Skeletal muscle satellite cell (primary cell): ENCODE measurements at regions not wholly inside any gene's neighbourhood (a gene's known extent, or its start where the extent isn't known, plus 50 kb on each side); places are given as distances from the start of the nearest gene placed in this dataset.
A peak's percentile ranks its signal among the peaks of the same experiment; 100 is the strongest.

ENCODE experiments used
- H3K27me3 ChIP-seq: 2 replicates; pipeline ENCODE4 v1.7.0; 2013; ENCODE audit warnings: low read length; ENCODE audit not compliant: control insufficient read depth, insufficient read depth
- H3K36me3 ChIP-seq: 2 replicates; pipeline ENCODE4 v1.7.0; 2013; ENCODE audit warnings: mild to moderate bottlenecking, control low read depth, low read length; ENCODE audit not compliant: insufficient read depth
- H3K4me1 ChIP-seq: 2 replicates; pipeline ENCODE4 v1.7.0; 2013; ENCODE audit warnings: low read length; ENCODE audit not compliant: control insufficient read depth, insufficient read depth
- H3K4me2 ChIP-seq: 2 replicates; pipeline ENCODE4 v1.7.0; 2013; ENCODE audit warnings: mild to moderate bottlenecking, low read length
- H3K4me3 ChIP-seq: 2 replicates; pipeline ENCODE4 v1.7.0; 2013; ENCODE audit warnings: low read length
- H3K9ac ChIP-seq: 2 replicates; pipeline ENCODE4 v1.7.0; 2013; ENCODE audit warnings: mild to moderate bottlenecking, low read depth, low read length, moderate library complexity
- H3K9me3 ChIP-seq: replicated peaks from 2 replicates; pipeline ENCODE4 v1.7.0; 2013; ENCODE audit warnings: mild to moderate bottlenecking, control low read depth, low read length

DNA sequence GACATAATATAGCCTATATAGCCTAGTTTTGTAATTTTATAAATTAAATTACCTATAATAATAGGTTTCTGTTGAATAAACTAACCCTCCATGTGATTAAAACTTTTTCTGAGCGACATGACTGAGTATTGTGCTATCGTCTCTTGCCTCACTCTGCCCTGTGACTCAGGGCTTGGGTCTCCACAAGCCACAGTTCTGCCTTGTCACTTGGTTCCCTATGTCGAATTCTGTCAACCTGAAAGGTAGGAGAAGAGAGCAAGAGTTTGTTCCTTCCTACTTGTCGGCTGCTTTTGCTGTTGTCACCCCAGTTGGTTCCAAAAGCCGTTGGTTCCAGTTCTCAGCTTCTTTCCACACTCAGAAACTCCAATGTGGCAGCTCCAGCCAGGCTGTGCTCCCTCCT is 285.9 kb downstream of the PSAT1 start:
- H3K9ac ChIP-seq, result no peak overlapping the region
- no peaks in the 10 kb centered on the region for H3K27me3 ChIP-seq
- H3K36me3 ChIP-seq, result no peaks in the 10 kb centered on the region
- H3K4me1 ChIP-seq, result no peaks in the 10 kb centered on the region
- no peak overlapping the region for H3K4me2 ChIP-seq
- H3K4me3 ChIP-seq, result no peak overlapping the region
- no peaks in the 10 kb centered on the region for H3K9me3 ChIP-seq

DNA sequence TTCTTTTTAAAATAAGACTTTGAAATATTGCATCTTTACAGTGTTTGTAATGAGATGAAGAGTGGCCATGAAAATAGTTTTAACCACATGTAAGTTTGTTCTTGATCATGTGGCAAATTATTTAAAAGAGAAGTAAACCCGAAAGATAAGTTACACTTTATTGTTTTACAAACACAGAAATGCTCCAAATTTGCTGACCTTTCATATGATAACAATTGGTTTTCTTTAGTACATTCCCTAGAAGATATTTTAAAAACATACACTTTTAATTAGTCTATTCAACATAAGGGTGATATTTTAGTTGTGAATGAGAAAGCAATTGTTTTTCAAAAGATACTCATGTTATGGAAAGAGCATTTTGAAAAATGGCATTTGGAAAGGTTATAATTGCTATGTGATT is 287.7 kb downstream of the PSAT1 start:
- Histone ChIP-seq H3K4me1 (peaks cover 1% of the 10 kb centered on the region), H3K27me3 (no peaks in the 10 kb centered on the region), H3K4me2 (no peak overlapping the region), H3K4me3 (no peak overlapping the region), H3K36me3 (no peaks in the 10 kb centered on the region), H3K9ac (no peak overlapping the region), H3K9me3 (peaks cover 1% of the 10 kb centered on the region)

DNA sequence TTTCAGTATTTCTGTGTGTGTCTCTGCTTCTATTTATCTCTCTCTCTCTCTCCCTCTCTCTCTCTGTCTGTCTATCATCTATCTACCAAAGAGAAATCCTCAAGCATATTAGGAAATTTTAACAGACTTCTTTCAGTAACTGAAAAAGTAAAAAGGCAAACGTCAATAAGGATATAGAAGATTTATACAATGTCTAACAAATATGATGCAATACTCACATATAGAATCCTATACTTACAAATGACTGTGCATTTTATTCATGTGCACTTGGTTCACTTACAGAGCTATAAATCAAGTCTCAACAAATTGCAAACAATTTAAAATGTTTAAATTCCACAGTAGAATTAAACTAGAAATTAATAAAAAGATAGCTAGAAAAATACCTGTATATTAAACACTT is 289.0 kb downstream of the PSAT1 start:
- H3K9me3 ChIP-seq, result peaks cover 4% of the 10 kb centered on the region

DNA sequence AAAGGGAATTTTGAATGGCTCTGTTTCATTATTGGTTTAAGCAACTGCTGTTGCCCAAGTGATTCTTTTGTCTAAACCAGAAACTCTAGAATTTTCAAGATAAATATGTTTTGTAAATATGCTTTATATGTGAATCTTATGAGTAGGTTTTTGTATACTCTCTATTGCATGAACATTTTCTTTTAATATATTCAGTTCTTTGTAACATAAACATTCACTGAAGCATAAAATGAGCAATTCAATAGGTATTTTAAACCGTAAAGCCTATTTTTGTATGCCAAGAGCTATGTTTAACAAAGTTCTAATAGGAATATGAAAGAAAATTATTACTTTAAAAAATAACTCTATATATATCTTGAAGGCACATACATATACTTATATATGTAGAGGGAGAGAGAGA is 293.1 kb downstream of the PSAT1 start:
- H3K4me3 ChIP-seq, result no peak overlapping the region
- H3K4me1 ChIP-seq, result peaks cover 44% of the 10 kb centered on the region
- H3K36me3 ChIP-seq, result no peaks in the 10 kb centered on the region
- H3K4me2 ChIP-seq, result no peak overlapping the region
- H3K27me3 ChIP-seq, result no peaks in the 10 kb centered on the region
- no peak overlapping the region for H3K9ac ChIP-seq
- H3K9me3 ChIP-seq, result peaks cover 4% of the 10 kb centered on the region

More for the DNA sequence above, 289.0 kb downstream of the PSAT1 start:
- H3K36me3 ChIP-seq, result no peaks in the 10 kb centered on the region
- H3K4me3 ChIP-seq, result no peak overlapping the region
- no peak overlapping the region for H3K9ac ChIP-seq
- H3K4me1 ChIP-seq, result peaks cover 13% of the 10 kb centered on the region
- no peaks in the 10 kb centered on the region for H3K27me3 ChIP-seq
- H3K4me2 ChIP-seq, result no peak overlapping the region

DNA sequence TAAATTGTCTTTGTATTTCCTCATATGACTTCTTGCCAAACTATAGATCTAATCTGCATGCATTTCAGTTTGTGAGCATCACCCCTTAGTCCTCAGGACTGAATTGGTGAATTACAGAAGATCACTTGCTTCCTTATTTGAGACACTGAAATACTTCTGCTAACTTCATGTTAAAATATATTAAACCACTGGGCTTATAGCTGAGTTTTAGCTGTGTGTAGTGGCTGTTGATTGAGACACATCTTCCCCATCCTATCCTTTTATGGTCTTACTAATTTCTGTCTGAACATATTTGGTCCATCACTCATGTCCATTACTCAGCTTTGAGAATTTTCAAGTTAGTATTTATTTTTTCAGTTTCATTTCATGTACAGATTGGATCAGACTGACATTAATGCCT is 295.9 kb downstream of the PSAT1 start:
- H3K9me3 ChIP-seq, result peaks cover 4% of the 10 kb centered on the region
- peak overlapping the region; percentile 52 for H3K4me2 ChIP-seq
- H3K4me1 ChIP-seq, result peaks cover 61% of the 10 kb centered on the region
- H3K27me3 ChIP-seq, result no peaks in the 10 kb centered on the region
- peak overlapping the region; percentile 54 for H3K9ac ChIP-seq
- H3K36me3 ChIP-seq, result no peaks in the 10 kb centered on the region
- H3K4me3 ChIP-seq, result no peak overlapping the region

DNA sequence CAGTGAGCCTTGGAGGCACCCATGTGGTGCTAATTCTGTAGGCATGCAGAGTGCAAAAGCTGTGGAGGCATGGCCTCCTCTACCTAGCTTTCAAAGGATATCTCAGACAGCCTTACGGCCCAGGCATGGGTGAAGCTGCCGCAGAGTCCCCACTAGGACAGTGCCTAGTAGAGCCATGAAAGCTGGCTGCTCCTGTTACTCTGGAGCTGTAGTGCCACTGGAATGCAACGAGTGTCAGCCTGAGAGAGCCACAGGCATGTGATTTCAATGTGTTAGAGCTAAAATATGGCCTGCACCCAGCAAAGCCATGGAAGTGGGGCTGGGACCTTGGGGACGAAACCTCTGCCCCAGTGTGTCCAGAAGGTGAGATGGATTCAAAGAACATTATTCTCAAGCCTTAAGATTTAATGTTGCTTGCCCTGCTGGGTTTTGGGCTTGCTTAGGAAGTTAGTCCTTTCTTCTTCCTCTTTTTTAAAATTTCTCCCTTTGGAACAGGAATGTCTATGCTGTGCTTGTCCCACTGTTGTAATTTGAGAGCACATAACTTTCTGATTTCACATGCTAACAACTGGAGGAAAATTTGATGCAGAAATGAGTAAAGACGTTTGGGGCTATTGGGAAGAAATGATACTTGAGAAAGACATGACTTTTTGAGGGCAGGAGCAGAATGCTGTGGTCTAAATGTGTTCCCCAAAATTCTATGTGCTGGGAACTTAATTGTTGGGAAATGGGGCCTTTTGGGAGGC is 298.4 kb downstream of the PSAT1 start:
- H3K36me3 ChIP-seq, result no peaks in the 10 kb centered on the region
- no peak overlapping the region for H3K4me3 ChIP-seq
- no peaks in the 10 kb centered on the region for H3K27me3 ChIP-seq
- no peak overlapping the region for H3K4me2 ChIP-seq
- H3K4me1 ChIP-seq, result peaks cover 52% of the 10 kb centered on the region
- H3K9ac ChIP-seq, result no peak overlapping the region
- no peaks in the 10 kb centered on the region for H3K9me3 ChIP-seq

DNA sequence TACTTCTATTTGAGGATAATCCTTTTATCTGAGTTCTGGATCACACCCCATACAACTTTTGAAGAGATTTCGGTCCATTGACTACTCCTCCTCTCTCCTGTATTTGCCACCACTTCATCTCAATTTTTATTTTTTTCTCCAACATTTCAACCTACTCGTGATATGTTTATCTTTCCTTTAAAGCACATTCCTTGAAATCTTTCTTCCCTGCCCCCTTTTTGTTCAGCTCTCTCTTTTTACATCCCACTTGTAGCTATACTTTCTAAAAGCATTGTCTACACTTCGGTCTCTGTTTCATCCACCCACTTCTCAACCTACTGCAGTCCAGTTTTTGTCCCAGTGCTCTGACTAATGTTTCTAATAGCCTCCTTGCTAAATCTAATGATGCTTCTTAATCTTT is 299.4 kb downstream of the PSAT1 start:
- Histone ChIP-seq H3K27me3 (no peaks in the 10 kb centered on the region), H3K9me3 (no peaks in the 10 kb centered on the region), H3K4me1 (peaks cover 43% of the 10 kb centered on the region), H3K36me3 (no peaks in the 10 kb centered on the region), H3K9ac (no peak overlapping the region), H3K4me3 (no peak overlapping the region), H3K4me2 (no peak overlapping the region)

DNA sequence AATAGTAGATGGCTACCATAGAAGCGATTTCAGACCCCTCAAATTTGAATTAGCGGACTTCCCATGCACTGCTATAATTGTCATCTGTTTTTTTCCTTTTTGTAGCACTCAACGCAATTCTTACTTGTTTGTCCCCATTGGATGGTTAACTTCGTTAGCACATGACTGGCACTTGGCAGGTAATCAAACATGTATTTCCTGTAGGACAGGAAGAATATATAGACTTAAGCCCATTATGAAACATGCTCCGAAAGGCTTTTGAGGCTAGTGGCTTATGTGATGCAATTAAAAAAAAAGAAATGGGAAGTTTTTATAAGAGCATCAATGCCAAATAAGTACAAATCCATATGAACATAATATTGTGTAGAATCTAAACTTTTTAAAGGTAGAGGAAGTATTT is 301.2 kb downstream of the PSAT1 start:
- H3K36me3 ChIP-seq, result no peaks in the 10 kb centered on the region
- H3K4me1 ChIP-seq, result peaks cover 36% of the 10 kb centered on the region
- H3K9ac ChIP-seq, result no peak overlapping the region
- H3K4me2 ChIP-seq, result no peak overlapping the region
- H3K9me3 ChIP-seq, result no peaks in the 10 kb centered on the region
- H3K4me3 ChIP-seq, result no peak overlapping the region
- H3K27me3 ChIP-seq, result no peaks in the 10 kb centered on the region

DNA sequence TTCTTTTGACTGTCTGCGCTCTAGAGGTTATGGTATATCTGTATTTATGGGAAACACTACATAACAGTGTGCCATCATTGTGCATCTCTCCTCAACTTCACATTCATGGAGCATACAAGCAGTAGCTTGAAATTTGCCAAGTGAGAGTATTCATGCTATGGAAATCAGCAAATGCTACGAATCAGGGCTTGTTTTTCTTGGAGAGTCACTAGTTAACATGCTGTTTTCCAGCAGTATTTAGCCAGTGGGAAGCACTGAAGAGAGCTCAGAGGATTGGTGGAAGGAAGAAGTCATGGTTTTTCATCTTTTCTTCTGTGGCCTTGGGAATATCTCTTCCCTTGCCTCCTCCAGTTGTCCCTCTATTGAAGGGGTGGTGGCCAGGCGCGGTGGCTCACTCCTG is 303.0 kb downstream of the PSAT1 start:
- Histone ChIP-seq H3K4me3 (no peak overlapping the region), H3K9ac (no peak overlapping the region), H3K4me1 (peaks cover 27% of the 10 kb centered on the region), H3K36me3 (no peaks in the 10 kb centered on the region), H3K4me2 (no peak overlapping the region), H3K27me3 (no peaks in the 10 kb centered on the region), H3K9me3 (no peaks in the 10 kb centered on the region)

DNA sequence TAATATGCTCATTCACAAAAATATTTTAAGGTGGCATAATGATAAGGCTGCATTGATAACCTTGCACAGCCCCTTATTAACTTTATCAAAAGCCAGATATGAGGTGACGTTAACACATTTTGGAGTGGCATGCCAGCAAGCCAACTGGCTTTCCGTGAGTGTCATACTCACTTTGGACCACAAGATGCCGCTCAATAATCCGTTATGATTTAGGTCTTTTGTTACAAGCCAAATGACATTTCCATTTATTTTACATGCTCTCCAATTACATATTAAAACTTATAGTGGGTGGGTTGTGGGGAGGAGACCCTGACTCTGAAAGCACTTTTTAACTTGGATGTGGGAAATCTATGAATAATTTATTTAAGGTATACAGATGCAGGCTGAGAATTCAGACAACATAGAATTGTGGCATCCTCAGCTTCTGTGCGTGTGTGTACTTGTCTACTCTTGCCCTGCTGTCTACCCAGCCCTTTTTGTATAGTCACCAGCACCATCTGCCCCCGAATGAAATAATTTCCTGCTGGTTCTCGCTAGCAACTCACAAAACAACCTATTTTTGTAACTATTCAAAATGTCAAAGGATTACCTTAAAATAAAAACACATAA is 305.1 kb downstream of the PSAT1 start:
- Histone ChIP-seq H3K9me3 (no peaks in the 10 kb centered on the region), H3K4me3 (no peak overlapping the region), H3K4me1 (peaks cover 18% of the 10 kb centered on the region), H3K27me3 (no peaks in the 10 kb centered on the region), H3K36me3 (no peaks in the 10 kb centered on the region), H3K4me2 (peak overlapping the region; percentile 41), H3K9ac (no peak overlapping the region)

DNA sequence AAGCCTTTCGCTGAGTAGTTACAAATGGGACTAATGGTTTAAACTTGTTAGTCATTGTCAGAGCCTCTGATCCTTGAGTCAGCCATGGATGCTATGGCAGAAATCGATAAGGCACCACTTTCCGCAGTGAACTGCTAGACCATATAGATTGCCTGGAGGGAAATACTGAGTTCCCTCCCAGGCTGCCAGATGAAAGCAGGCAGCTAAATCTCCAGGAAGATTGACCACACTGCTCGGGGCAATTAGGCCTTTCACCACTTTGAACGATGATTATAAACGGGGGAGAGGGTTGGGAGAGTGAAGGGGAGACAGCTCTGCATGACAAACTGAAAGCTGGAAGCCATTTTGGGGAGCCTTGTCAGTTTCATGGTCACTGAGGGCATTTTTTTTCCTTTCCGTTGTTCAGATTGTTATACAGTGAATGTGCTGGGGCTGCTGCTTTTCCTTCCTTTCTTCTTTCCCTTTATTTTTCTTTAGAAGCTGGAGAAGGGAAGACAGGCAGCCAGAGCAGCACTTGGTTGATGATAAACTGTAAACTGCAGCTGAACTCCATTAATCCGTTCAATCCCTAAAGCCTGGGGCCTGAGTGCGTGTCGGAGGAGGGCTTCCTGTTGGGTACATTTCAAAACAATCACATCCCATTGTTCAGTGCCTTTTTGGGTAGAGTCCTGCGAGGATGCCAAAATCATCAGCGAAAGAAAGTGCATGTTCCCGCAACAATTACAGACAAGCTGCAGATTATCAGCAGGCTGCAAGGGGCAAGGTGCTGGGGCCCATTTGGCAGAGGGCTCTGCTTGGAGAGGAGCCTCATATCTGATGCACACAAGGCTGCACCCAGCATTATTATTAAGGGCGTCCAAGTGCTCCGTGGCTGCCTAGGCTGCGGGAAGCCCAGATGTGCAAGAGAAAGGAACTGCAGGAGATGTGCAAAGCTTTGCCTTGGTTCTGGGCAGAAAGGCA is 308.4 kb downstream of the PSAT1 start:
- Histone ChIP-seq H3K9me3 (no peaks in the 10 kb centered on the region), H3K36me3 (no peaks in the 10 kb centered on the region), H3K4me2 (peak overlapping the region; percentile 15), H3K4me3 (no peak overlapping the region), H3K4me1 (peaks cover 18% of the 10 kb centered on the region), H3K9ac (peak overlapping the region; percentile 12), H3K27me3 (no peaks in the 10 kb centered on the region)
